HEK293T (cell line): ENCODE measurements at regions not wholly inside any gene's neighbourhood (a gene's known extent, or its start where the extent isn't known, plus 50 kb on each side); places are given as distances from the start of the nearest gene placed in this dataset.

Source experiments
- CTCF ChIA-PET: fragments of 350-600 bp; formaldehyde crosslinking; extraction: SDS; loops from one replicate; lab custom pipeline; 2021; ENCODE audit warnings: antibody characterized with exemption, inconsistent platforms; lab: Yijun Ruan, JAX
- POLR2A ChIA-PET: fragments of 350-600 bp; formaldehyde crosslinking; extraction: SDS; loops from one replicate; lab custom pipeline; 2020; ENCODE audit warnings: antibody characterized with exemption, inconsistent platforms; lab: Yijun Ruan, JAX
- DNase-seq: peaks from one replicate; pipeline ENCODE4 v3.0.0; 2012; ENCODE audit warnings: mixed read lengths; ENCODE audit errors: extremely low spot score
- ARNT ChIP-seq: fragments of 450-650 bp; IDR thresholded peaks from 2 replicates; pipeline ENCODE4 v1.6.1; 2017; ENCODE audit warnings: mild to moderate bottlenecking
- BHLHE40 ChIP-seq: fragments of 450-650 bp; IDR thresholded peaks from 2 replicates; pipeline ENCODE4 v1.6.1; 2016; ENCODE audit warnings: mild to moderate bottlenecking, moderate library complexity, borderline replicate concordance
- CTBP1 ChIP-seq: fragments of 450-650 bp; IDR thresholded peaks from 2 replicates; pipeline ENCODE4 v1.6.1; 2016; ENCODE audit warnings: borderline replicate concordance
- ELF4 ChIP-seq: fragments of 450-650 bp; IDR thresholded peaks from 2 replicates; pipeline ENCODE4 v1.6.1; 2017; ENCODE audit warnings: antibody characterized with exemption
- FOXA1 ChIP-seq: fragments of 450-650 bp; IDR thresholded peaks from 2 replicates; pipeline ENCODE4 v1.6.1; 2016; ENCODE audit warnings: mild to moderate bottlenecking
- FOXK2 ChIP-seq: fragments of 450-650 bp; IDR thresholded peaks from 2 replicates; pipeline ENCODE4 v1.6.1; 2016; ENCODE audit warnings: mild to moderate bottlenecking
- FOXM1 ChIP-seq: fragments of 450-650 bp; IDR thresholded peaks from 2 replicates; pipeline ENCODE4 v1.6.1; 2017; ENCODE audit warnings: mild to moderate bottlenecking, borderline replicate concordance
- HDGF ChIP-seq: fragments of 450-650 bp; IDR thresholded peaks from 2 replicates; pipeline ENCODE4 v1.6.1; 2017; ENCODE audit warnings: antibody characterized with exemption, borderline replicate concordance
- L3MBTL2 ChIP-seq: fragments of 450-650 bp; conservative IDR thresholded peaks from 2 replicates; pipeline ENCODE4 v1.6.1; 2016; ENCODE audit warnings: mild to moderate bottlenecking
- LEF1 ChIP-seq: fragments of 450-650 bp; IDR thresholded peaks from 2 replicates; pipeline ENCODE4 v1.6.1; 2017; ENCODE audit warnings: mild to moderate bottlenecking, borderline replicate concordance
- NFRKB ChIP-seq: fragments of 450-650 bp; IDR thresholded peaks from 2 replicates; pipeline ENCODE4 v1.6.1; 2016; ENCODE audit warnings: mild to moderate bottlenecking, moderate library complexity
- SP1 ChIP-seq: fragments of 450-650 bp; IDR thresholded peaks from 2 replicates; pipeline ENCODE4 v1.6.1; 2017
- SUZ12 ChIP-seq: fragments of 450-650 bp; IDR thresholded peaks from 2 replicates; pipeline ENCODE4 v1.6.1; 2016; ENCODE audit warnings: mild to moderate bottlenecking
- TARDBP ChIP-seq: fragments of 450-650 bp; IDR thresholded peaks from 2 replicates; pipeline ENCODE4 v1.6.1; 2016
- ZNF384 ChIP-seq: fragments of 450-650 bp; IDR thresholded peaks from 2 replicates; pipeline ENCODE4 v1.6.1; 2016
- TF ChIP-seq, protein P1 (sequence below): fragments of 450-650 bp; IDR thresholded peaks from 2 replicates; pipeline ENCODE4 v1.6.1; 2016

- ChIA-PET CTCF (no interaction called here), POLR2A (no interaction called here)
- peak; percentile 90 for DNase-seq
- no peak for TF ChIP-seq FOXK2
- TF ChIP-seq FOXM1: no peak
- no peak for TF ChIP-seq BHLHE40
- TF ChIP-seq NFRKB: no peak
- TF ChIP-seq SUZ12: no peak
Observed at GRCh38 chr9:126228781-126229444, 97.7 kb upstream of the MVB12B start.

- no peak for DNase-seq
- POLR2A ChIA-PET: no interaction called here
- no peak for TF ChIP-seq LEF1
- no peak for TF ChIP-seq ZNF384
- TF ChIP-seq SUZ12: no peak
- no peak for TF ChIP-seq BHLHE40
- no peak for TF ChIP-seq SP1
- TF ChIP-seq CTBP1: no peak
- no peak for TF ChIP-seq HDGF
- TF ChIP-seq ARNT: no peak
- no peak for TF ChIP-seq FOXM1
- TF ChIP-seq L3MBTL2: no peak
- TF ChIP-seq, protein P1, sequence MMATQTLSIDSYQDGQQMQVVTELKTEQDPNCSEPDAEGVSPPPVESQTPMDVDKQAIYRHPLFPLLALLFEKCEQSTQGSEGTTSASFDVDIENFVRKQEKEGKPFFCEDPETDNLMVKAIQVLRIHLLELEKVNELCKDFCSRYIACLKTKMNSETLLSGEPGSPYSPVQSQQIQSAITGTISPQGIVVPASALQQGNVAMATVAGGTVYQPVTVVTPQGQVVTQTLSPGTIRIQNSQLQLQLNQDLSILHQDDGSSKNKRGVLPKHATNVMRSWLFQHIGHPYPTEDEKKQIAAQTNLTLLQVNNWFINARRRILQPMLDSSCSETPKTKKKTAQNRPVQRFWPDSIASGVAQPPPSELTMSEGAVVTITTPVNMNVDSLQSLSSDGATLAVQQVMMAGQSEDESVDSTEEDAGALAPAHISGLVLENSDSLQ: no peak
- TF ChIP-seq NFRKB: no peak
- TF ChIP-seq FOXK2: no peak
- no peak for TF ChIP-seq FOXA1
- no peak for TF ChIP-seq ELF4
- no peak for TF ChIP-seq TARDBP
- CTCF ChIA-PET: interaction anchor here (0.7 to 0.8 kb wide), 2 partner anchors 497 to 822 kb away, joined by 3 read pairs; no protein-coding TSS in a partner anchor
Observed at GRCh38 chr9:126229501-126229900, 97.1 kb upstream of the MVB12B start.

DNA sequence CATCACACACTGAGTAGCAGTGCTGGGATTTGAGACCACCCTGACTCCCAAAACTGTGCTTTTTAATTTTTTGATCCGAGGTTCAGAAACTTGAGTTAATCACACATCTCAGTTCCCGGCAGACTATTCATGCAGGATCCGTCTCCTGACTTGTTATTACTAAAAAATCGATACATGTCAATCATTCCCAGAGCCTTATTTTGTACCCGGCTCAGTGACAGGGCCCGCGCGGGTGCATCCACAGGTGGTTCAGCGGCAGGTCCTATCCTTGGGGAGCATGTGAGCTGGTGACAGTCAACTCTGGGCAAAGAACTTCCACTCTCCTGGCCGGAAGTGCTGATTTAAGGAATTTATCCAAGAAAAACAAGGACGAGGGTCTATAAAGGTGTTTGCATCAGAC is 95.9 kb upstream of the MVB12B start:
- DNase-seq: no peak
- TF ChIP-seq NFRKB: no peak
- no peak for TF ChIP-seq SP1
- TF ChIP-seq FOXM1: no peak
- TF ChIP-seq ZNF384: no peak
- TF ChIP-seq SUZ12: no peak
- no peak for TF ChIP-seq FOXA1
- ChIA-PET POLR2A (no interaction called here), CTCF (no interaction called here)

DNA sequence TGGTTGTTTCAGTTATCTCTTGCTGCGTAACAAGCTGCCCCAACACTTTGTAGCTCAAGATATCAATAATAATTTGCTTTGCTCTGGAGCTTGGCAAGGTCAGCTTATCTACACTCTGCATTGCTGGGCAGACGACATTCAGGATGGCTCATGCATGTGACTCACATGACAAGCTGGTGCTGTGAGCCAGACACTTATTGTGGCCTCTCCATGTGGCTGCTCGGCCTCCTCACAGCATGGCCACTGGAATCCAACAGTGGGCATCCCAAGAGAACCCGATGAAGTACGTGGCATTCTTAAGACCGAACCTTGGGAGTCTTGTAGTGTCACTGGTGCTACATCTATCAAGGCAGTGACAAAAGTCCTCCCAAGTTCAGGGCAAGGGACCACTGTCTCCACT is 94.2 kb upstream of the MVB12B start:
- no peak for DNase-seq
- CTCF ChIA-PET: interaction anchor here (0.6 kb wide), 1 partner anchor 805 kb away, joined by 3 read pairs; no protein-coding TSS in a partner anchor
- POLR2A ChIA-PET: no interaction called here

GRCh38 chr9:126233175-126233574 is 93.5 kb upstream of the MVB12B start:
- ChIA-PET POLR2A (no interaction called here), CTCF (interaction anchor here (0.6 kb wide), 1 partner anchor 806 kb away, joined by 3 read pairs; no protein-coding TSS in a partner anchor)
- TF ChIP-seq LEF1 (no peak), ARNT (no peak), FOXM1 (no peak), L3MBTL2 (no peak), CTBP1 (no peak), NFRKB (no peak), FOXA1 (no peak), BHLHE40 (no peak), SP1 (no peak), ZNF384 (no peak), ELF4 (no peak)
- TF ChIP-seq, protein P1: no peak
- no peak for DNase-seq

More for the DNA sequence above, 94.2 kb upstream of the MVB12B start:
- no peak for TF ChIP-seq SUZ12
- no peak for TF ChIP-seq HDGF
- no peak for TF ChIP-seq FOXA1
- no peak for TF ChIP-seq LEF1
- no peak for TF ChIP-seq FOXK2
- no peak for TF ChIP-seq BHLHE40
- TF ChIP-seq, protein P1: no peak
- no peak for TF ChIP-seq ARNT
- TF ChIP-seq ELF4: no peak
- no peak for TF ChIP-seq ZNF384
- TF ChIP-seq SP1: no peak
- no peak for TF ChIP-seq CTBP1
- no peak for TF ChIP-seq NFRKB
- TF ChIP-seq TARDBP: no peak
- TF ChIP-seq FOXM1: no peak
- TF ChIP-seq L3MBTL2: no peak

DNA sequence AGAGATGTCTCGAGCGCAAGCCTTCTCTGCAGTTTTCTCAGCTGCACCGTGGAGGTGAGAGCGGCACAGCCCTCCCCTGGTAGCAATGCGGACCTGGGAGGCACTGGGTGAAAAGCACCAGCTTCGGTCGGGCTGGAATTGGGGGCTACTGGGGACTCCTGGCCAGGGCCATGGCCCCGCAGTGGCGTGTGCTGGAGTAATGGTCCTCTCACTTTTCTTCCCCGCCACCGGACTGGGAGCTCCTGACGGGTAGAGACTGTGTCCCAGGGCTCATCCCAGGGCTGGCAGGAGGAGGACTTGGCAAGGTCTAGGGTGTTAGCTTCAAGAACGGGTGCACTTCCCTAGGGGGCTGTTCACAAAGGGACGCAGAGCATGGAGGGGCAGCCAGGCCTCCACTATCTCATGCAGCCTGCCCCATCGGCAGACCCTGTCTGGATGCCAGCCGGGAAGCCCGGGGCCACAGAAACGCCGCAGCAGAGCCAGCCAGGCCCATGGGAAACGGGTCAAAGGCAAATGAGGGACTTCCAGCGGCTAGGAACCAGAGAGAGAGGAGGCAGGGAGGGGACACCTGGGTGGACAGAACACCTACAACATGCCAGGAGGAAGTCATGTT is 92.6 kb upstream of the MVB12B start:
- no peak for TF ChIP-seq CTBP1
- TF ChIP-seq SP1: no peak
- TF ChIP-seq ELF4: no peak
- TF ChIP-seq BHLHE40: no peak
- TF ChIP-seq LEF1: no peak
- POLR2A ChIA-PET: no interaction called here
- CTCF ChIA-PET: no interaction called here
- DNase-seq: peak; percentile 3
